OCI-LY7 (cell line): ENCODE measurements at regions not wholly inside any gene's neighbourhood (a gene's known extent, or its start where the extent isn't known, plus 50 kb on each side); places are given as distances from the start of the nearest gene placed in this dataset.
A peak's percentile ranks its signal among the peaks of the same experiment; 100 is the strongest.

Experiments used
- BruUV-seq: library from RNA; stranded (reverse); fragments of 400-500 nt; replicated peaks from 2 replicates; lab custom pipeline; 2021; lab: Mats Ljungman, UMichigan
- CTCF ChIA-PET: fragments of 300-600 bp; sonication (Branson Sonifier 250); formaldehyde crosslinking; loops from one replicate; lab custom pipeline; 2022; ENCODE audit warnings: antibody characterized with exemption; ENCODE audit not compliant: unreplicated experiment; lab: Charles Lee
- POLR2A ChIA-PET: fragments of 300-600 bp; sonication (Branson Sonifier 250); formaldehyde crosslinking; loops from one replicate; lab custom pipeline; 2022; ENCODE audit warnings: antibody characterized with exemption; lab: Charles Lee
- DNase-seq: peaks from one replicate; pipeline ENCODE4 v3.0.0-alpha.2; 2015; ENCODE audit warnings: low spot score
- H2AFZ ChIP-seq: fragments of 200-600 bp; sonication (generic), shearing (Covaris generic); 2 replicates; pipeline ENCODE4 v1.6.1; 2014; ENCODE audit warnings: mild to moderate bottlenecking, antibody characterized with exemption, low read length, moderate library complexity
- H3K27ac ChIP-seq: fragments of 200-600 bp; sonication (generic); 2 replicates; pipeline ENCODE4 v1.5.1; 2014; ENCODE audit warnings: mixed run types, low read depth, mild to moderate bottlenecking, moderate library complexity, low read length, inconsistent platforms; ENCODE audit not compliant: poor library complexity, severe bottlenecking
- H3K36me3 ChIP-seq: fragments of 200-600 bp; sonication (generic); 2 replicates; pipeline ENCODE4 v1.6.1; 2014; ENCODE audit warnings: mild to moderate bottlenecking, antibody characterized with exemption, low read length, moderate library complexity, mixed read lengths; ENCODE audit not compliant: insufficient read depth
- H3K4me1 ChIP-seq: fragments of 200-600 bp; sonication (generic); 2 replicates; pipeline ENCODE4 v1.5.1; 2014; ENCODE audit warnings: mild to moderate bottlenecking, low read length; ENCODE audit not compliant: insufficient read depth, poor library complexity, severe bottlenecking
- H3K4me2 ChIP-seq: fragments of 200-600 bp; sonication (generic); 2 replicates; pipeline ENCODE4 v1.6.1; 2014; ENCODE audit warnings: mild to moderate bottlenecking, low read length
- H3K4me3 ChIP-seq: fragments of 200-600 bp; sonication (generic); 2 replicates; pipeline ENCODE4 v1.5.1; 2014; ENCODE audit warnings: mild to moderate bottlenecking, low read depth, low read length; ENCODE audit not compliant: poor library complexity, severe bottlenecking
- H3K79me2 ChIP-seq: fragments of 200-600 bp; sonication (generic); 2 replicates; pipeline ENCODE4 v1.6.1; 2016; ENCODE audit warnings: low read depth, mild to moderate bottlenecking, low read length, moderate library complexity, mixed read lengths; ENCODE audit not compliant: insufficient read depth
- H3K9me2 ChIP-seq: fragments of 200-600 bp; sonication (generic); 2 replicates; pipeline ENCODE4 v1.6.1; 2016; ENCODE audit warnings: mild to moderate bottlenecking, low read length, mixed read lengths; ENCODE audit not compliant: insufficient read depth
- H3K9me3 ChIP-seq: fragments of 200-600 bp; sonication (generic); 2 replicates; pipeline ENCODE4 v1.6.1; 2014; ENCODE audit warnings: mild to moderate bottlenecking, mixed run types, low read length, mixed read lengths
- H4K20me1 ChIP-seq: fragments of 200-600 bp; sonication (generic); 2 replicates; pipeline ENCODE4 v1.6.1; 2014; ENCODE audit warnings: mild to moderate bottlenecking, antibody characterized with exemption, low read length, moderate library complexity, mixed read lengths; ENCODE audit not compliant: insufficient read depth
- CTCF ChIP-seq: fragments of 200-600 bp; sonication (generic); conservative IDR thresholded peaks from 2 replicates; pipeline ENCODE4 v1.5.1; 2014; ENCODE audit warnings: mild to moderate bottlenecking, antibody characterized with exemption, low read length, moderate library complexity, mixed read lengths
- EZH2phosphoT487 ChIP-seq: fragments of 200-600 bp; sonication (generic); IDR thresholded peaks from 2 replicates; pipeline ENCODE4 v1.6.1; 2018; ENCODE audit warnings: low read depth, borderline replicate concordance, mild to moderate bottlenecking, mixed run types, antibody characterized with exemption, low read length, moderate library complexity, mixed read lengths
- intact Hi-C: fragments of 100-400 bp; cut with micrococcal nuclease; formaldehyde crosslinking; loops from one replicate; pipeline ENCODE4 v1.10.0; 2022; ENCODE audit not compliant: unreplicated experiment

- H3K27ac ChIP-seq, result no peak overlapping the region
- no peak overlapping the region for H3K4me2 ChIP-seq
- H4K20me1 ChIP-seq, result no peaks in the 10 kb centered on the region
- H2AFZ ChIP-seq, result no peak overlapping the region
- H3K9me3 ChIP-seq, result no peaks in the 10 kb centered on the region
- TF ChIP-seq CTCF (peak; percentile 95), EZH2phosphoT487 (no peak)
- no peaks in the 10 kb centered on the region for H3K4me1 ChIP-seq
- no peaks in the 10 kb centered on the region for H3K9me2 ChIP-seq
- POLR2A ChIA-PET, result interaction anchor here (0.6 kb wide), 1 partner anchor 41 kb away, joined by 4 read pairs; no protein-coding TSS in a partner anchor
- peak; percentile 73 for DNase-seq
- H3K4me3 ChIP-seq, result no peak overlapping the region
- H3K36me3 ChIP-seq, result no peaks in the 10 kb centered on the region
- BruUV-seq, result no TSS peak
- intact Hi-C loops, result loop anchor here (2.0 to 10.0 kb wide), 2 partner anchors 240 to 440 kb away; no protein-coding TSS in a partner anchor
- no peaks in the 10 kb centered on the region for H3K79me2 ChIP-seq
- CTCF ChIA-PET, result no interaction called here
Measured at GRCh38 chr3:107064405-107065060, 312.7 kb upstream of the CCDC54 start.

GRCh38 chr3:107065094-107065861 is 312.0 kb upstream of the CCDC54 start:
- Histone ChIP-seq H3K79me2 (no peaks in the 10 kb centered on the region), H3K4me3 (no peak overlapping the region), H3K9me3 (no peaks in the 10 kb centered on the region), H2AFZ (no peak overlapping the region), H3K27ac (no peak overlapping the region), H3K36me3 (no peaks in the 10 kb centered on the region), H3K9me2 (no peaks in the 10 kb centered on the region), H3K4me2 (no peak overlapping the region), H4K20me1 (no peaks in the 10 kb centered on the region), H3K4me1 (no peaks in the 10 kb centered on the region)
- ChIA-PET POLR2A (interaction anchor here (0.6 to 0.7 kb wide), 3 partner anchors 41 to 152 kb away, joined by 3 to 4 read pairs (median 3); no protein-coding TSS in a partner anchor), CTCF (no interaction called here)
- TF ChIP-seq CTCF (no peak), EZH2phosphoT487 (no peak)
- DNase-seq, result no peak
- BruUV-seq, result no TSS peak
- intact Hi-C loops, result loop anchor here (2.0 to 10.0 kb wide), 2 partner anchors 240 to 440 kb away; no protein-coding TSS in a partner anchor
